H9 (cell line): ENCODE measurements at regions not wholly inside any gene's neighbourhood (a gene's known extent, or its start where the extent isn't known, plus 50 kb on each side); places are given as distances from the start of the nearest gene placed in this dataset.

Experiments used
- DNase-seq: peaks from one replicate; pipeline ENCODE4 v3.0.0-alpha.2; 2017
- H2AFZ ChIP-seq: one replicate; pipeline ENCODE4 v1.6.1; 2013; ENCODE audit warnings: mild to moderate bottlenecking, low read length, control low read depth, moderate library complexity
- H2AK5ac ChIP-seq: 2 replicates; pipeline ENCODE4 v1.6.1; 2013; ENCODE audit warnings: low read length, control low read depth, mixed read lengths; ENCODE audit not compliant: insufficient read length
- H2BK120ac ChIP-seq: one replicate; pipeline ENCODE4 v1.6.1; 2013; ENCODE audit warnings: low read depth, mild to moderate bottlenecking, low read length, control low read depth, inconsistent platforms; ENCODE audit not compliant: poor library complexity, severe bottlenecking
- H2BK12ac ChIP-seq: 2 replicates; pipeline ENCODE4 v1.6.1; 2013; ENCODE audit warnings: low read length, control low read depth, mixed read lengths, low read depth; ENCODE audit not compliant: insufficient read length
- H2BK15ac ChIP-seq: 2 replicates; pipeline ENCODE4 v1.6.1; 2013; ENCODE audit warnings: low read depth, low read length, control low read depth
- H2BK20ac ChIP-seq: one replicate; pipeline ENCODE4 v1.6.1; 2013; ENCODE audit warnings: low read depth, mild to moderate bottlenecking, low read length, control low read depth, inconsistent platforms; ENCODE audit not compliant: poor library complexity, severe bottlenecking
- H2BK5ac ChIP-seq: 2 replicates; pipeline ENCODE4 v1.6.1; 2013; ENCODE audit warnings: low read length, control low read depth, mixed read lengths; ENCODE audit not compliant: insufficient read length
- H3K14ac ChIP-seq: 2 replicates; pipeline ENCODE4 v1.6.1; 2013; ENCODE audit warnings: low read length, control low read depth; ENCODE audit not compliant: insufficient read depth
- H3K18ac ChIP-seq: 2 replicates; pipeline ENCODE4 v1.6.1; 2013; ENCODE audit warnings: low read depth, mild to moderate bottlenecking, mixed read lengths, low read length, control low read depth; ENCODE audit not compliant: insufficient read length
- H3K23ac ChIP-seq: 2 replicates; pipeline ENCODE4 v1.6.1; 2013; ENCODE audit warnings: low read length, control low read depth, mixed read lengths, low read depth; ENCODE audit not compliant: insufficient read length
- H3K23me2 ChIP-seq: 2 replicates; pipeline ENCODE4 v1.6.1; 2013; ENCODE audit warnings: low read depth, mild to moderate bottlenecking, mixed read lengths, low read length, control low read depth; ENCODE audit not compliant: insufficient read length, poor library complexity, severe bottlenecking
- H3K27ac ChIP-seq: 2 replicates; pipeline ENCODE4 v1.5.1; 2013; ENCODE audit warnings: low read length, control low read depth, mixed read lengths, low read depth; ENCODE audit not compliant: insufficient read length
- H3K27me3 ChIP-seq: 2 replicates; pipeline ENCODE4 v1.6.1; 2013; ENCODE audit warnings: low read length, control low read depth, inconsistent platforms; ENCODE audit not compliant: insufficient read depth
- H3K4ac ChIP-seq: 2 replicates; pipeline ENCODE4 v1.6.1; 2013; ENCODE audit warnings: low read depth, mild to moderate bottlenecking, control low read depth, inconsistent platforms, low read length, moderate library complexity
- H3K4me1 ChIP-seq: 2 replicates; pipeline ENCODE4 v1.6.1; 2013; ENCODE audit warnings: low read length, control low read depth, inconsistent platforms; ENCODE audit not compliant: insufficient read depth
- H3K4me2 ChIP-seq: 2 replicates; pipeline ENCODE4 v1.6.1; 2013; ENCODE audit warnings: low read length, control low read depth, mixed read lengths; ENCODE audit not compliant: insufficient read length, insufficient read depth
- H3K56ac ChIP-seq: 2 replicates; pipeline ENCODE4 v1.6.1; 2013; ENCODE audit warnings: low read depth, mild to moderate bottlenecking, mixed read lengths, low read length, control low read depth; ENCODE audit not compliant: insufficient read length
- H3K79me1 ChIP-seq: 2 replicates; pipeline ENCODE4 v1.6.1; 2013; ENCODE audit warnings: low read depth, mild to moderate bottlenecking, moderate library complexity, low read length, control low read depth, inconsistent platforms; ENCODE audit not compliant: insufficient read depth, poor library complexity, severe bottlenecking
- H3K79me2 ChIP-seq: 2 replicates; pipeline ENCODE4 v1.6.1; 2013; ENCODE audit warnings: low read length, control low read depth, inconsistent platforms; ENCODE audit not compliant: insufficient read depth
- H3K9ac ChIP-seq: 2 replicates; pipeline ENCODE4 v1.6.1; 2013; ENCODE audit warnings: low read length, control low read depth, mixed read lengths; ENCODE audit not compliant: insufficient read length; ENCODE audit errors: extremely low read depth
- H3K9me3 ChIP-seq: one replicate; pipeline ENCODE4 v1.6.1; 2013; ENCODE audit warnings: low read depth, low read length, inconsistent platforms; ENCODE audit not compliant: control insufficient read depth
- H3T11ph ChIP-seq: one replicate; pipeline ENCODE4 v1.6.1; 2013; ENCODE audit warnings: mild to moderate bottlenecking, low read length, control low read depth, inconsistent platforms
- H4K20me1 ChIP-seq: one replicate; pipeline ENCODE4 v1.6.1; 2013; ENCODE audit not compliant: control insufficient read depth, insufficient read length, insufficient read depth
- H4K5ac ChIP-seq: 2 replicates; pipeline ENCODE4 v1.6.1; 2013; ENCODE audit warnings: low read depth, mild to moderate bottlenecking, mixed read lengths, low read length, control low read depth; ENCODE audit not compliant: insufficient read length
- H4K8ac ChIP-seq: replicated peaks from 2 replicates; pipeline ENCODE4 v1.6.1; 2013; ENCODE audit warnings: low read length, control low read depth, mixed read lengths, low read depth; ENCODE audit not compliant: insufficient read length
- H4K91ac ChIP-seq: 2 replicates; pipeline ENCODE4 v1.6.1; 2013; ENCODE audit warnings: low read depth, mild to moderate bottlenecking, moderate library complexity, mixed read lengths, low read length, control low read depth; ENCODE audit not compliant: insufficient read length
- H3K27ac Mint-ChIP-seq, 3 experiments: 2 replicates in 2 of 3; 3 replicates in 1 of 3; pipeline ENCODE4 v1.8.0; 2020 to 2021; ENCODE audit warnings: mixed read lengths in 3 of 3, mild to moderate bottlenecking in 1 of 3, moderate library complexity in 1 of 3
- H3K27me3 Mint-ChIP-seq: 2 replicates; pipeline ENCODE4 v1.8.0; 2021; ENCODE audit warnings: low read depth, mild to moderate bottlenecking, moderate library complexity, mixed read lengths
- H3K36me3 Mint-ChIP-seq, 3 experiments: 2 replicates in 2 of 3; 3 replicates in 1 of 3; pipeline ENCODE4 v1.8.0; 2020 to 2021; ENCODE audit warnings: low read depth in 3 of 3, mixed read lengths in 3 of 3; ENCODE audit not compliant: insufficient read depth in 1 of 3
- H3K4me1 Mint-ChIP-seq, 2 experiments: 2 replicates each; pipeline ENCODE4 v1.8.0; 2020; ENCODE audit warnings: mixed read lengths in 2 of 2
- H3K4me3 Mint-ChIP-seq, 2 experiments: 2 replicates in 1 of 2; 3 replicates in 1 of 2; pipeline ENCODE4 v1.8.0; 2020 to 2021; ENCODE audit warnings: mild to moderate bottlenecking in 2 of 2, mixed read lengths in 2 of 2, moderate library complexity in 1 of 2
- H3K9me3 Mint-ChIP-seq, 2 experiments: 2 replicates in 1 of 2; 3 replicates in 1 of 2; pipeline ENCODE4 v1.8.0; 2020; ENCODE audit warnings: mild to moderate bottlenecking in 2 of 2, mixed read lengths in 2 of 2, moderate library complexity in 1 of 2
- WGBS: extraction: QIAGEN DNeasy Blood & Tissue Kit; methylation state at CpG from one replicate; pipeline ENCODE4 v1.1.7; 2013; ENCODE audit warnings: missing lambda C conversion rate, low lambda C conversion rate, mixed read lengths; ENCODE audit not compliant: insufficient read length; ENCODE audit errors: extremely low coverage; 5-methylcytosine and 5-hydroxymethylcytosine counted together
- TF ChIP-seq, protein P1 (sequence below): fragments of 200-600 bp; sonication (generic); conservative IDR thresholded peaks from 3 replicates; pipeline ENCODE4 v1.8.0; 2021; ENCODE audit warnings: antibody characterized with exemption, mild to moderate bottlenecking

DNA sequence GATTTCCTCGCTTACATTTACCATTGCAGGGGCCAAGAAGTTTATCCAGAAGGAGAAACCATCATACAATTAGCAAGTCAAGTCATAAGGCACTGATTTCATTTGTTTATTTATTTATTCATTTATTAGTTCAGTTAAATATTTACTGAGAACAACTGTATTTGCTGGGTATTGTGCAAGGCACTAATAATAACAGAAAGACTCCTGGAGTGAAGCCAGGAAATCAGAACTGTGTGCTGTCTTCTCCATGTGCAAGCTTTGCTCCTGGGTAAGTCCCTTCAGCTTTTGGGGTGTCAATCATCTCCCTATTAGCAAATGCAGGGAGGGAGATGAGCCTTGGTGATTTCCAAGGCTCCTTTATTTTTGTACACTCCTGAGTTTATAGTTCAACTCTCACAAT, 341.6 kb upstream of the MEIS1 start:
- H4K5ac ChIP-seq = no peak overlapping the region
- no peak overlapping the region for H4K91ac ChIP-seq
- H3K27ac Mint-ChIP-seq = no peak overlapping the region; a peak in 1 of 7 replicates
- H4K8ac ChIP-seq = no peak overlapping the region
- no peaks in the 10 kb centered on the region for H3K79me2 ChIP-seq
- TF ChIP-seq, protein P1, sequence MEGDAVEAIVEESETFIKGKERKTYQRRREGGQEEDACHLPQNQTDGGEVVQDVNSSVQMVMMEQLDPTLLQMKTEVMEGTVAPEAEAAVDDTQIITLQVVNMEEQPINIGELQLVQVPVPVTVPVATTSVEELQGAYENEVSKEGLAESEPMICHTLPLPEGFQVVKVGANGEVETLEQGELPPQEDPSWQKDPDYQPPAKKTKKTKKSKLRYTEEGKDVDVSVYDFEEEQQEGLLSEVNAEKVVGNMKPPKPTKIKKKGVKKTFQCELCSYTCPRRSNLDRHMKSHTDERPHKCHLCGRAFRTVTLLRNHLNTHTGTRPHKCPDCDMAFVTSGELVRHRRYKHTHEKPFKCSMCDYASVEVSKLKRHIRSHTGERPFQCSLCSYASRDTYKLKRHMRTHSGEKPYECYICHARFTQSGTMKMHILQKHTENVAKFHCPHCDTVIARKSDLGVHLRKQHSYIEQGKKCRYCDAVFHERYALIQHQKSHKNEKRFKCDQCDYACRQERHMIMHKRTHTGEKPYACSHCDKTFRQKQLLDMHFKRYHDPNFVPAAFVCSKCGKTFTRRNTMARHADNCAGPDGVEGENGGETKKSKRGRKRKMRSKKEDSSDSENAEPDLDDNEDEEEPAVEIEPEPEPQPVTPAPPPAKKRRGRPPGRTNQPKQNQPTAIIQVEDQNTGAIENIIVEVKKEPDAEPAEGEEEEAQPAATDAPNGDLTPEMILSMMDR = no peak
- no peaks in the 10 kb centered on the region for H3K27me3 ChIP-seq
- no peak overlapping the region for H3K4ac ChIP-seq
- H3K56ac ChIP-seq = no peak overlapping the region
- H2BK5ac ChIP-seq = no peak overlapping the region
- no peak overlapping the region for H3K4me2 ChIP-seq
- 0 out of 4 replicates have a peak, but pooled peaks cover 2 to 4% of the 10 kb centered on the region in 2 experiments for H3K4me1 Mint-ChIP-seq
- H3K18ac ChIP-seq = no peak overlapping the region
- no peak overlapping the region for H2BK20ac ChIP-seq
- H2AK5ac ChIP-seq = no peak overlapping the region
- H3K4me3 Mint-ChIP-seq = no peak overlapping the region
- peaks cover 3% of the 10 kb centered on the region; the same call in 1 of the 2 replicates for H3K4me1 ChIP-seq
- no CpG with 5 or more reads among the region's 1 CpG for WGBS
- H2BK15ac ChIP-seq = no peak overlapping the region
- no peak overlapping the region for H2BK120ac ChIP-seq
- no peak overlapping the region for H3K27ac ChIP-seq
- no peak overlapping the region for H3K23ac ChIP-seq
- H3T11ph ChIP-seq = no peak overlapping the region
- no peak overlapping the region for H3K9ac ChIP-seq
- H3K9me3 ChIP-seq = no peaks in the 10 kb centered on the region
- no peak overlapping the region for H3K14ac ChIP-seq
- peaks cover 3 to 4% of the 10 kb centered on the region in 2 experiments; a peak in 4 of 5 replicates for H3K9me3 Mint-ChIP-seq
- H2BK12ac ChIP-seq = no peak overlapping the region
- H2AFZ ChIP-seq = no peak overlapping the region
- H3K27me3 Mint-ChIP-seq = no peaks in the 10 kb centered on the region; the same call in 1 of the 2 replicates
- no peak for DNase-seq
- H3K23me2 ChIP-seq = no peaks in the 10 kb centered on the region
- H3K36me3 Mint-ChIP-seq = 0 out of 7 replicates have a peak, but pooled peaks cover 0 to 3% (median 0%) of the 10 kb centered on the region in 3 experiments
- no peaks in the 10 kb centered on the region for H3K79me1 ChIP-seq
- no peaks in the 10 kb centered on the region for H4K20me1 ChIP-seq
